GM19455 (cell line): ENCODE measurements at regions not wholly inside any gene's neighbourhood (a gene's known extent, or its start where the extent isn't known, plus 50 kb on each side); places are given as distances from the start of the nearest gene placed in this dataset.
"Not testable (repeated sequence)": the region's sequence is repeated elsewhere in the genome, so short reads cannot be mapped to it uniquely, and the experiment has no call there.

Experiments
- ATAC-seq: cut with Tn5 transposase; IDR thresholded peaks from one replicate; pipeline ENCODE4 v1.9.1; 2021; ENCODE audit not compliant: unreplicated experiment

DNA sequence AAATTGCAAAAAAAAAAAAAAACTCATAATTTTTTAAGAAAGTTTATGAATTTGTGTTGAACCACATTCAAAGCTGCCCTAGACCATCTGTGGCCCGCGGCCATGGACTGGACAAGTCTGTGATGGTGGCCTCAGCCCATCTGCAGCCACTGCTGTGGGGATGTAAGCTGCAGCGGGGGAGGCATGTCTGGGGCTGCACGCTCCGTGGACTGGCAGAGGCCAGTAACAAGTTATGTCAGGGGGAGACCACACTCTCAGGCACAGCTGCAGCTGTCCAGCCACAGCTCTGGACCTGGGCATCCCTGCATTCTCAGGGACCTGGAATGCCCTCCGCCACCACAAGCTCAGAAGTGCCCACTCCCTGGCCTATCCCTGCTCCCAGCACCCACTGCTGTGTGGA lies 1272.3 kb upstream of the CDH9 start:
- no peak for ATAC-seq

DNA sequence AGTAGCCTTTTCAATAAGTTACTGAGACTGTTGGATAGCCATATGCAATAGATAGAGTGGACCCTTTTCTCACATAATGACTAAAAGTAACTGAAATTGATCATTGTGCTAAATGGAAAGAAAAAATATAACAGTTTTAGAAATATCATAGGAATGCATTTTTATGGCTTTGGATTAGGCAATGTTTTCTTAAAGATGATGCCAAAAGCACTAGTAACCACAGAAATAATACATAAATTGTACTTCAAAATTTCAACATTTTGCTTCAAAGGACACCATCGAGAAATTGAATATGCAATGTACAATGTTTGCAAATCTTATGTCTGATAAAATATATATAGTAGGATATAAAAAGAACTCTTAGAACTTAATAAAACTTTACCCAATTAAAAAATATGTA lies 1267.5 kb upstream of the CDH9 start:
- ATAC-seq, result no peak

DNA sequence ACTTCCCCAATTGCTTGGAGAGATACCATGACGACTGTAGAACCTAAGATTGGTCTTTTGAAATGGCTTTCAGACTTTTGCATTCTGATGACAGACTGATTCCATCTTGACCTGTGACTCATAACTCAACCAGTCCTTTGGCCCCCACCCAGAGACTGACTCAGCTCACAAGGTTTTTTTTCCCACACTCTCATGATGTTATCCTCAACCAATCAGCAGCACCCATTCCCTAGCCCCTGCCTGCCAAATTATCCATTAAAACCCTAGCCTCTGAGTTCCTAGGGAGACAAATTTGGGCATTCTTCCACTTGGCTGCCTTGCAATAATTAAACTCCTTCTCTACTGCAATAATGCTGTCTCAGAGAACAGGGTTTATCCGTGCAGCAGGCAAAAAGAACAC lies 1263.3 kb upstream of the CDH9 start:
- ATAC-seq, result no peak

DNA sequence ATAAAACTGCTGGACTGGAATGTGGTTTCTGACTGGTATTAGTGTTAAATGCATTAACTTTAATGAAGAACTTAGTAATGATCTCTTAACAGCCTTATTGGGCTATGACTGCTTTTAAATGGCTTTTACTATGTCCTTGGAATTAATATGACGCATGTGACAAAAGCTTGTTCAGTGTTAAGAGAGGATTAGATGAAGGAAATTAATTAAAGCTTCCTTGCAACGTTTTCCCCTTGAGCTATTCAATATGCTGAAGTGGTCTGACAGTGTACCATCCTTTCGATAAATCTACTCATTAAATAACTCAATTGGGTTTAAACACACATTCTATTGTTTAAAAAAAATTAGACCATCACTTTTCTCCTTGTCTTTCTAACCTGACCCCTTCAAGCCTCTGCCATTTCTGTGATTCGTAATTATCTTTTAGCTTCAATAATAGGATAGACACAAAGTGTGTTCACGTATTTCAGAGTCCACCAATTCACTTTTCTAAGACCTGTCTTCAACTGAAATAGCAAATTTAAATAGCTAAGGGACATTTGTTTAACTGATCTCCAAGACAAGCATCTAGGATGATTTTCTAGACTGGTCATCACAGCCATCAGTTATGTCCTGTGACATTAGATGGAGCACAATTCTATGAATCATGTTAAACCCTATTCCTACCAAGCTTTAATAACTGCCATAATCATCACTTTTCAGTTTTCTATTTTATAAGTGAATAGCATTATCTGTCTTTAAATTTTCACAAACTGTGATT lies 1258.0 kb upstream of the CDH9 start:
- no peak for ATAC-seq

DNA sequence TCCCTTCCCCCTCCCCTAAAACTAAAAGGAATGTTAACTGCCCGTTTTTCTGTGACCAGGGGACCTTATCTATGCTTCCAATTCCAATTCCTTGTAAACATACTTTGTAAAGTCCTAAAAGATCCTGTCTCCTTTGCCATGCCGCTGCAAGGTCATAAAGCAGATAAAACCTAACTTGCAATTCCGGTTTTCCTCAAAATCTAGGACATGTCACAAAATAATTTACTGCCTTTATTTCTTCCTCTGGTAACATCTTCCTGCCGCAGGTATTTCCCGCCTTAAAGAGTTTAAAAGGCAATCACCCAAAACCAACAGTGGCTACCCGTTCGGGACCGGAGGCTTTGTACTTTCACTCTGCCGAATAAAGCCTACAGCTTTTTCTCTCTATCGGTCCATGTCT lies 1248.6 kb upstream of the CDH9 start:
- ATAC-seq, result not testable (repeated sequence)

DNA sequence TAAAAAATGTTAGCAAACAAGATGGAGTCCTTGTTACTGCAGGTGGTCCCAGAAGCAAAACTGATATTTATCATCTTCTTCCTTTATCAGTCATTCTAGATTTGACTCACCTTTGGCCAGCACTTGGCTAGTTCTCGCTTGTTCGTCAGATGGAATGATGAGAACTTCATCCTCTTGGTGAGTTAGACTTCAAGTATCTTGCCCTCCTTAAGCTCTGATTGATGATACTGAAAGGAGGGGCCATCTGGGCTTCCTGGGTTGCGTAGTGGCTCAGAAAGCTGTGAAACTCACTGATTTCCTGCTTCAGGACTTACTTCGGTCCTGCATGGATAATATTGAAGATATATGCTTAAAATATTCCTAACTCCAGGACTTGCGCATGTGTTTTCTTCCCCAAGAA lies 1248.2 kb upstream of the CDH9 start:
- no peak for ATAC-seq

DNA sequence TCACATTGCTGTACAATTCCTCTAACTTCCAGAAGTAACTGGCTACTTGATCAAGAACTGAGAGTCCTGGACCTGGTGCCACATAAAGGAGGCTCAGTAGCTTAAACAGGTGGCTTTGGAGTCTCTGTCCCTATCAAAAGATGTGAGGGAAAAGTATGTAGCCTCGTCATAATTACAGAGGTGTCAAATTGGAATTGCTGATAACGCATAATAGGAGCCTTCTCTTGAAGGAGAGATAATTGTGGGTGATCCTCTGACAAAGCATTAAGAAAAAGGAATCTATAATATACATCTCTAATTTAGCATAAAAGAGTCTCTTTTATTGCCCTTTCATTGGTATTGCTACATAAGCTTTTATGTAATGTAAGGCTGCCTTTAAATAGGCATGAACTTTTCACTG lies 1246.4 kb upstream of the CDH9 start:
- no peak for ATAC-seq

DNA sequence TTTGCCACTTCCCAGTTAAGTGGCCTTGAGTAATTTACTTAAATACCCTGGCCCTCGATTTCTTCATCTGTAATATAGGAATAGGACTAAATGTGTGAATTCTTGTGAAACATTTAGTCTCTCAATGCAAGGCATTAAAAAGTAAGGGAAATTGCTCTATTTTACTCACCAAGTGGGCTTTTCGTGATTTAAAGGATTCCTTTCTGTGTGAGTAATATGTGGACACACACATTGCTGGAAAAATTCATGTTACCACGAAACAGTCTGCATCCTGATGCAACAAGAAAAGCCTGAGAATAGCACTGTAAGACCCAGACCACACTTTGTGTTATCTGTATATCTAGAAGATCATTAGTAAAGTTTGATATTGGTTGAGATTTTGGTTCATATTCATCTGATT lies 1243.0 kb upstream of the CDH9 start:
- no peak for ATAC-seq

DNA sequence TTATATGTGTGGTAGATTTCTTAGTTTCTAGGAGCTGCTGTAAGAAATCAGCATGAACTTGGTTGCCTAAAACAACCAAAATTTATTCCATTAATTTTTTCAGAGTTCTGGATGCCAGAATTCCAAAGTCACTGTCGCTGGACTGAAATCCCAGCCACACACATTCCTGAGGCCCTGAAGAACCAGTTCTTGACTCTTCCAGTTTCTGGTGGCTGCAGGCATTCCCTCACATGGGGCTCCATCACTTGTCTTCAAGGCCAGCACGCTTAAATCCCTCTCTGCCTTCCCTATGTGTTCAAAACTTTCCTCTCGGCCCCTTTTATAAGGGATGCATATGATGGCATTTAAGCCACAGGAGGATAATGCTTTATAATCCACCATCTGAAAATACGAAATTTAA lies 1237.5 kb upstream of the CDH9 start:
- ATAC-seq, result no peak

DNA sequence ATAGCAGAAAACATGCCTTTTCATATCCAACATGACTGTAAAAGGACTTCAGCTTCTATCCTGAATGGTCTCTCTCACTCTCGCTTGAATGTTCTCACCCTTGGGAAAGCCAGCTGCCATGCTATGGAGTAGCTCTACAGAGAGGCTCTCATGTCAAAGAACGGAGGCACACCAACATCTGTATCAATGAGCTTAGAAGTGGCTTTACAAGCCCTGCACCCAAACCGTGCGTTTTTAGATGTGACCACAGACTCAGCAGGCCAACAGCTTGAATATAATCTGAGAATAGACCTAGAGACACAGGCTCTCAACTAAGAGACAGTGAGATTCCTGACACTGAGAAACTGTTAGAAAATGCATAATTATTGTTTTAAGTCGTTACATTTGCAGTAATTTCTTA lies 1231.6 kb upstream of the CDH9 start:
- ATAC-seq, result no peak

DNA sequence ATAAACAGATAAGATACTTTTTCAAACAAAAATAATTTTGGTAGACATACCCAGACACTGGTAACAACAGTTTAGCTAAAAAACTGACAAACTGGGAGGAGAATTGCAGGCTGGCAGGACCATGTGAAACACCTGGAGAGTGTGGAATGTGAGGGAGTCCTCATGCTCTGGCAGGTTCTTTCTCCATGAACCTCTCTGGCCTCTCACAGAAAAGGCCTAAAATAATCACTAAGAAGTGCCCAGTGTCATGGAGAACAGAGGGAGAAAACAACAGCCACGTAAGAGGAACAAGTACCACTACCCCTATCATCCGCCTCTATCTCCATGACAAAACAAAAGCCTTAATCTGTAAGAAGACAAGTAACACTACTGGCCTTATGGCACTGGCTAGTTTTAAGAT lies 1227.5 kb upstream of the CDH9 start:
- no peak for ATAC-seq

DNA sequence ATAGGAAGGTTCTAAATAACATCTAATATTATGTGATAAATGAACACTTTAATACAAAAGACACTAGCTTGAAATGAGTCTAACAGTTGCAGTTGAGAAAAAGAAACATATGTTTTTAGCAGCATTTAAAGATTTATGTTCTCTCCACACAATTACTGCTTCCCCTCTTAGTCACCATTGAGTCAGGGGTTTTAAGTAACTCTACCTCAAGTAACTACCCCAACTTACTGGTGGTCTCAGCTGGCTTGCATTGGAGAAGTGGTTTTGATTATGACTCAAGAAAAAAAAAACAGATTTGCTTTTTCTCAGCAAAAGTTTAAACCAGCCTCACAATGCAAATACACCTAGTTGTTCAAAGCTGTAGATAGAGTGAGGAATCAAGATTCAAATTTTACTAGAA lies 1216.5 kb upstream of the CDH9 start:
- ATAC-seq, result no peak

DNA sequence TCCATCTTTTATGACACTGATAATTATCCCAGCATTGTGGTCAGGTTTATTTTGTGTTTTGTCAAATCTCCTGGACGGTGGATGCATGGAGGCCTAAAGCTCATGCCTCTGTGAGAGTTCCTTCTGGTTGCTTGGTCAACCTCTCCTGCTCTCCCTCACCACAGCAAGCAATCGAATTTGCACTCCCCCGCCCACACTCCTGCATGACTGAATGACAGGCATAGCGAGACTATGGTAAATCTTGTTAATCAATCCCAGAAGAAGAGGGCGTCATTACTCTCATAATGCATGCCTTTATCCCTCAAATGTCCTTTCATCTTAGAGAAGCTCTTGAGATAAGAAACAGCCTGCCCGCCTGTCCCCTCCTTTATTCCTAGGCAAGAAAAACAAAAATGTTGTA lies 1215.0 kb upstream of the CDH9 start:
- ATAC-seq, result no peak

DNA sequence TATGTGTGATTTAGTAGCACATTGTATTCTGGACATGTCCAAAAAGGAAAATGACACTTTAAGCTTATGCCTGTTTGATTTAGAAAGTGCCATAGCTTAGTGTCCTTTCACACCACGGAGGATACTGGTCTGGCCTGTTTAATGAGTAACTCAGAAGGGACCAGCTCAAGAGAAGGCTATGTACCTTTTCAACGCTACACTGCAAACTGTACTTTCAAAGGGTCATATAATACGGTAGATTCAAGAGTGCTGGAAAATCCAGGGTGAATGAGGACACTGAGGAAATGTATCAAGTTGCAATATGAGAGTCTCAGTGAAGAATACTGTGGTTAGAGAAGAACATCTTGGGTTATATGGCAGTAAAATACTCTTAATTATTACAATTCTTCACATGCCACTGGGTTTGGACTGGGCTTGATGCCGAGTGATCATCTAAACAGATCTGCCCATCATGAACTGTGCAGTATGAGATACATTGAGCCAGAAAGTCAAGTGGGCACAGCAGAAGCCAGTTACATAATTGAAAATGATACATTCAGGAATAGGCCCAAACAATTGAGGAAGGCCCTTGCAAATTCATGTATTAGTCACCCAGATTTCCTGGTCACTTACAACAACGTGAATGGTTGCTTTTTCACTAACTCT lies 1211.5 kb upstream of the CDH9 start:
- no peak for ATAC-seq

DNA sequence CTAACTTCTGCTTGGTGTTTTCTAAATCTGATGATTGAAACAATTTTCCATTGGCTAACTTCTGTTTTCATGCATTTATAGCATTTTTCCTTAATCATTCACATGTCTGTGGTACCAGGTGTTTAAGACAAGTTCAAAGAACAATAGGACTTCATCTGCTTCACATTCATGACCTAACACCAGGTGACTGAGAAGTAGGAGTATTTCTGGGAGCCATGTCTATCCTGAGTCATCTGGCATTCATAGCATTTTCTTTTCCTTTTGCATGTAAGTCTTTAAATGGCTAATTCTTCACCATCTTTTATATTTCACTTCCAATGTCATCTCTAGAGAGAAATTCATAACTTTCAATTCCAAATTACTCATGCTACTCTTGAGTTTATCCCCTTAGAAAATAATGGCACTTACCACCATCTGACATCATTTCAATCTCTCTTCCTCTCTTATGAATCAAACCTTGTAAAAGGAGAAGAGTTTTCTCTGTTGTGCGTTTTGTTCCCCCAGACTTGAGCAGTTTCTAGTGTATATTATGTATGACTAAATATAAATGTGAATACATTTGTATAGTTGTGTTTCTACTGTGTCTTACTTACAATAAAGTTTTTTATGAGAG lies 1196.1 kb upstream of the CDH9 start:
- ATAC-seq, result no peak

DNA sequence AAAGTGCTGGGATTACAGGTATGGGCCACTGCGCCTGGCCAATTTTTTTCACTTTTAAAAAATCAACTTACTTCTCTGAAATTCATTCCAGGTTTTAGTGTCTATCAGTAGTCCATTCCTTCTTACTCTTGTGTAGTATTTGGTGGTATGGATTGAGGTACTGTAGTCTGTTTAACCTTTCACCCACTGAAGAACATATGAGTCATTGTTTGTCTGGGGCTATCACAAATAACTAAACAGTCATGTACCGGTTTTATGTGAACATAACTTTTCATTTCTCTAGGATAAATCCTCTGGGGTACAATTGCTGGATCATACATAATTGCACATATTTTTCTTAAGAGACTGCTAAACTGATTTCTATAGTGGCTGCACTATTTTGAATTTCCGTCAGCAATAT lies 1188.0 kb upstream of the CDH9 start:
- no peak for ATAC-seq

DNA sequence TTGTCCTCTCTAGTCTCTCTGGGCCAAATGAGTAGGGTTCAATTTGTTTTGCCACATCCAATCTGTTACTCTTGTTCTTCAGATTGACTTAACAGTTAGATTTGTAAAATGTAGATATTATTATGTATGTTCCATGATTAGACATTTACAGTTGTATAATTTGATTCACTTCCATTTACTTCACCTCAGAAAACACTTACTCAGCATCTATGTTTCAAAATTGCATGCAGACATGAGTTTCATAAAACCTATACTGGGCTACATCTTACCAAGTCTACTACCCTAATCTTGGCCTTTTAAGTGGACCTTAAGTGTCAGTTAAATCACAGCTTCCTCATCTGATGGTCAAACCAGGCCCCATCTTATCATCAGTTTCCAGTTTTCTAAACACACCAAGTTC lies 1181.2 kb upstream of the CDH9 start:
- ATAC-seq, result no peak

DNA sequence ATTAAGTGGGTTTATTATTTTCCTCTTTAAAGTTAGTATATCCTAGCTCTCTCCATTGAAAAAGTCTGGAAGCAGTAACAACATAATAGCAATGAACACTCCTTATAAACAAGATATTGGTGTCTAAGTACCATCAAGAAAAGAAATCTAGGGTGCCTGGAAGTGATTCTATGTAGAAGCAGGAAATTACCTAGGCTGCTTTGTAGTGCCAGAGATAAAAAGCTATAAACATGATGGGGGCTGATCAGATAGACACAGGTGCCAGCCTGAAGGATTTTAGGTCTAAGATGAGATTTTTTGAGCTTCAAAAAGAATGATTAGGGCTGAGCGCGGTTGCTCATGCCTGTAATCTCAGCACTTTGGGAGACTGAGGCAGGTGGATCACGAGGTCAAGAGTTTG lies 1179.3 kb upstream of the CDH9 start:
- no peak for ATAC-seq

DNA sequence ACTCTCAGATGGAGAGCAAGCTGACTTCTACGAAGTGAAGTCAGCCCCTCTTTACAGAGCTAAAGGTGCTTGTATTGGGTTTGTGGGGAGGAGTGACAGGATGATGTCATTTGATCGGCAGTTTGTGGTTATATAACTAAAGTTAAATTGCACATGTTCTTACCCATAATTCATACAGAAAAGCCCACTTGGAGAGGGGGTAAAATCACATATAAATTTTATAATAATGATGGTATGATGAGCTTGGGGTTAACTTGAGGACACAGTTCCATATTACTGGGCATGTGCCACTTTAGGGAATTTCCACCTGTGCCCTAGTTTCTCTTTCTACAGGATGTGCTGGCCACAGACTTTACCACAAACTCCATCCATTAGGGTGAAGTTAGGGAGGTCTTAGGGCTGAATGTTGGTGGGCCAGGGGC lies 1178.6 kb upstream of the CDH9 start:
- no peak for ATAC-seq

DNA sequence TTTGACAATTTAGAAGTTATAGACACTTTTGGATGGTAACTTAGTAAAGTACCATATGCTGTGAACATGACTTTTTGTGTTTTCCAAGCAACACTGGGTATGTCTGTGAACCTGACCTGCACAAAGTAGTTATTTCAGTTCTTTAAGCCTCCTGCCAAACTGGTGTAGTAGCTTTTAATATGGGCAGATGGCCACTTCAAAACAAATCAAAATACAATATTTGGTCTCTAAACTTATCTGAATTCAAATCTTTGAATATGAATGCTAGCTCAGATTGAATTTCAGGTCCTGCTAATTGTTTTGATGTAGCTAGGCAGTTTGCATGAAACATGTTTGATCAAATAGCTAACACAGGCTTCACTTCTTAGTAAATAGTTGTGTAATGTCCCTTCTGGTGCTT lies 1176.7 kb upstream of the CDH9 start:
- no peak for ATAC-seq

DNA sequence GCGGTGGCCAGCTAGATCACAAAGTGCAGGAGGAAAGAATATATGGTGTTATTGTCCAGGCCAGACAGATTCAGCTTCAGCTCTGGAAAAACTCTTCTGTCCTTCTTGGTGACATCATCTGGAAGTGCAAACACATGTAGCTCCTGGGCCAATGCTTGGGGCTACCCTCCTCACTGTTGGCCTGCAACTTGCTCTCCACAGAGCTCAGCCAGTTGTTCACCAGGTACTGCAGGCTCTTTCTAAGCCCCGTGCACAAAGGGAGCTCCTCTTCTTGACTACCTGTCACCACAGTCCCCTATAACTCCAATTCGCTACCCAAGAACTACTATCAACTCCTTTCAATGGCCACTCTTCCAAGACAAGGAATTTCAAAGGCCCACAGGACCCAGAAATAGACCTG lies 1175.9 kb upstream of the CDH9 start:
- no peak for ATAC-seq

DNA sequence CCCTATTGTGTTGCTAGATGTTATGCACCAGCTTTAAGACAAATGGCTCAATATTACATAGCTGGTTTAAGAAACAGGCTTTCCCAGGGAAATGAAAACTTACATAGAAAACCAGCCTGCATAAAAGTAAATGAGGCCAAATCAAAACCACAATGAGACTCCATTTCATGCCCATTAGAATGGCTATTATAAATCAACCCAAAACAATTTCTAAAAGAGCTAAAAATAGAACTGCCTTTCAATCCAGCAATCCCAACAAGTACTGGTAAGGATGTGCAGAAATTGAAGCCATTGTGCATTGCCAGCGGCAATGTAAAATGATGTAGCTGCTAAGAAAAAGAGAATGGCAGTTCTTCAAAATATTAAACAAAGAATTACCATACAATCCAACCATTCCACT lies 1170.0 kb upstream of the CDH9 start:
- ATAC-seq, result no peak

DNA sequence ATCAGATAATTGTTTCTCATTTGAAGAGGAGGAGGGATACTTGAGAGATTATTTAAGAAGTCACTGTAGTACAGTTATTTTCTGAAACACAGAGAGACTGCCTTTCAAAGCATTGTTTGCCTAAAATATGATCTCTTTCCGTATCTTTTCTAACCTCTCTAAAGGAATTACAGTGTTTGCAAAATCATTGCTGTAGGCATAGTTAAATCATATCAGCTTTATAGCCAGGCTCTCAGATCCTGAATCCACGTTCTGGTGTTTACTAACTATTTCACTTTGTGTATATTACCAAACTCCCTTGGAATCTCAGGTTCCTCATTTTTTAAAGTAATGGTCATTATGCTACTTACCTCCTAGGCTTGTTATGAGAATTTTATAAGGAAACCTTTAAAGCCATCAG lies 1151.6 kb upstream of the CDH9 start:
- no peak for ATAC-seq
